ENCODE measurements at regions not wholly inside any gene's neighbourhood (a gene's known extent, or its start where the extent isn't known, plus 50 kb on each side); places are given as distances from the start of the nearest gene placed in this dataset.

DNA sequence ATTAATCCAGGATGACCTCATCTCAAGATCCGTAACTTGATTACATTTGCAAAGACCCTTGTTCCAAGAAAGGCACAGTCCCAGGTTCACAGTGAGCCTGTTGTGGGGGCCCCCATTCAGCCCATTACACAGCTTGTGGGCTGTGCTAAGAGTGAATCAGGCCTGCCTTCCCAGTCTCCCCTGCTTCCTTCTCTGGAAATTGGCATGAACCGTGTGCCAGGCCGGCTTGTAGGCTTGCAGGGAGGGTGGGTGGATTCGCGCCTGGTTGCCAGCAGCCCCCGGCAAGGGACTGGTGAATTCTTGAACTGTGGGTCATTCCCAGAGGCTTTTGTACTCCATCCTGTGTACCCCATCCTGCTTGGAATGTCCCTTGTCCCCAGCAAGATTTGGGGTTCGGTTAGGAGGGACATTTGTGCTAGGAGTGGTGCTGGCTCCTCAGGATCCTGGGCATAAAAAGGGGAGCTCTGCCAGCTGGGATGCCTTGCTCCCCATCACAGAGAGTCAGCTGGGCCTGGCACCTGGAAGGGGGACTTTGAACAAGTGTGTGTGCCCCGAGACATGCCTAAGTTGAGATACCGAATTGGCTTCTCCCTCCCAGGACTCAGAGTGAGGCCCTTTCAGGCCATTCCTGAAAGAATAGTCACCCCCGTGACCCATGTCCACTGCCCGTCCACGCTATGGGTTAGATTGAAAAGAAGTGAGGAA lies 818.2 kb downstream of the BRD1 start:
- TF ChIP-seq, protein P1, sequence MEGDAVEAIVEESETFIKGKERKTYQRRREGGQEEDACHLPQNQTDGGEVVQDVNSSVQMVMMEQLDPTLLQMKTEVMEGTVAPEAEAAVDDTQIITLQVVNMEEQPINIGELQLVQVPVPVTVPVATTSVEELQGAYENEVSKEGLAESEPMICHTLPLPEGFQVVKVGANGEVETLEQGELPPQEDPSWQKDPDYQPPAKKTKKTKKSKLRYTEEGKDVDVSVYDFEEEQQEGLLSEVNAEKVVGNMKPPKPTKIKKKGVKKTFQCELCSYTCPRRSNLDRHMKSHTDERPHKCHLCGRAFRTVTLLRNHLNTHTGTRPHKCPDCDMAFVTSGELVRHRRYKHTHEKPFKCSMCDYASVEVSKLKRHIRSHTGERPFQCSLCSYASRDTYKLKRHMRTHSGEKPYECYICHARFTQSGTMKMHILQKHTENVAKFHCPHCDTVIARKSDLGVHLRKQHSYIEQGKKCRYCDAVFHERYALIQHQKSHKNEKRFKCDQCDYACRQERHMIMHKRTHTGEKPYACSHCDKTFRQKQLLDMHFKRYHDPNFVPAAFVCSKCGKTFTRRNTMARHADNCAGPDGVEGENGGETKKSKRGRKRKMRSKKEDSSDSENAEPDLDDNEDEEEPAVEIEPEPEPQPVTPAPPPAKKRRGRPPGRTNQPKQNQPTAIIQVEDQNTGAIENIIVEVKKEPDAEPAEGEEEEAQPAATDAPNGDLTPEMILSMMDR (IDR thresholded peaks at IDR 0.05; ENCODE audit: insufficient read depth, low read length, severe bottlenecking): no peak
- H3K36me3 ChIP-seq (ENCODE audit: control insufficient read depth, insufficient read depth, low read length): no peaks in the 10 kb centered on the region
- H3K4me3 ChIP-seq (ENCODE audit: low read depth, low read length): no peak overlapping the region
- H3K27me3 ChIP-seq (ENCODE audit: control insufficient read depth, insufficient read depth, low read length): no peaks in the 10 kb centered on the region
- FAIRE-seq (no peak), DNase-seq (ENCODE audit: low read depth) (no peak)

DNA sequence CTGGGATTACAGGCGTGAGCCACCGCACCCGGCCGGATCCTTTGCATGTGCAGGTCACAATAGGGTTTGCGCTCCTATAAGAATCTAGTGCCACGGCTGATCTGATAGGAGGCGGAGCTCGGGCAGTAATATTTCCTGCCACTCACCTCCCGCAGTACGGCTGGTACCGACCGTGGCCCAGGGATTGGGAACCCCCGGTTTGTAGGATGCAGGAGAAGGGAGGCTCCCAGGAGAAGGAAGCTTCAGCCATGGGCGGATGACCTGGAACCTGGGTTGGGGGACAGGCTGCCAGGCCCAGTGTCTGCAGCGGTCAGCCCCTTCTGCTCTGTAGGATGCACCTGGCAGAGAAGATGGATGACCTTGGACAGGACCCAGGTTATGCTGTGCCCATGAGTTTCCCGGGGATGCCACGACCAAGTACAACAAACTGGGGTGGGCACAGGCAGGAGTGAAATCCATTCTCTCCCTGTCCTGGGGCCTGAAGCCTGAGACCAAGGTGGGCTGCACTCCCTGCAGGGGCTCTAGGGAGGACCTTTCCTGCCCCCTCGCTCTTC lies 818.9 kb downstream of the BRD1 start:
- H3K4me3 ChIP-seq (ENCODE audit: low read depth, low read length): no peak overlapping the region
- no peaks in the 10 kb centered on the region for H3K27me3 ChIP-seq (ENCODE audit: control insufficient read depth, insufficient read depth, low read length)
- no peak for DNase-seq (ENCODE audit: low read depth)
- FAIRE-seq: no peak
- TF ChIP-seq, protein P1 (IDR thresholded peaks at IDR 0.05; ENCODE audit: insufficient read depth, low read length, severe bottlenecking): no peak
- H3K36me3 ChIP-seq (ENCODE audit: control insufficient read depth, insufficient read depth, low read length): no peaks in the 10 kb centered on the region

DNA sequence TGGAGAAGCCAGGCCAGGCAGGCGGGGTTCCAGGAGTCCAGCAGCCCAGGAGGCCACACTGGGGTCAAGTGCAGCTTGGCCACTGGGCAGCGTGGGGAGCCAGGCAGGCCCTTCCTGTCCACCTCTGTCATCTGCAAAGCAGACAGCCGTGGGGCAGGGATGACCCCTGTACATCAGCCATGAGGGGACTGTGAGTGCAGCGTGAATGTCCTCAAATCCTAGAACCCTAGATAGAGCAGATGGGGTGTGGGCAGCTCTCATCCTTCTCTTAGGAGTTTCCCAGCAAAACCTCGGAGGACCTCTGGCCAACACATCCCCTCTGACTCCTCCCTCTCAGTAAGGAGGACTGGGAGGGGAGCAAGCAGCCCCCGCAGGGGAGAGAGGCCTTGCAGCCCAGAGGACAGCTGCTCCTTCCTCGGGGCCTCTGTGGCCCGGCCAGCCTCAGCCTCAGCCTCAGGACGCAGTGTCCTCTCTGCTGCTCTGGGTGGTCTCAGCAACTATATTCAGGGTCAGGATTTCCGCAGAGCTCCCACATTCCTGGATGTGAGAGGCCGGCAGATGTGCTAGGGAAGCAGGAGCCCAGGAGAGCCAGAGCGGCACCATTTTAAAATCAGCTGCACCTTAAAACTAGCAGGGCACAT lies 820.5 kb downstream of the BRD1 start:
- TF ChIP-seq, protein P1 (IDR thresholded peaks at IDR 0.05; ENCODE audit: insufficient read depth, low read length, severe bottlenecking): no peak
- no peaks in the 10 kb centered on the region for H3K27me3 ChIP-seq (ENCODE audit: control insufficient read depth, insufficient read depth, low read length)
- no peaks in the 10 kb centered on the region for H3K36me3 ChIP-seq (ENCODE audit: control insufficient read depth, insufficient read depth, low read length)
- FAIRE-seq (no peak), DNase-seq (ENCODE audit: low read depth) (no peak)
- no peak overlapping the region for H3K4me3 ChIP-seq (ENCODE audit: low read depth, low read length)

DNA sequence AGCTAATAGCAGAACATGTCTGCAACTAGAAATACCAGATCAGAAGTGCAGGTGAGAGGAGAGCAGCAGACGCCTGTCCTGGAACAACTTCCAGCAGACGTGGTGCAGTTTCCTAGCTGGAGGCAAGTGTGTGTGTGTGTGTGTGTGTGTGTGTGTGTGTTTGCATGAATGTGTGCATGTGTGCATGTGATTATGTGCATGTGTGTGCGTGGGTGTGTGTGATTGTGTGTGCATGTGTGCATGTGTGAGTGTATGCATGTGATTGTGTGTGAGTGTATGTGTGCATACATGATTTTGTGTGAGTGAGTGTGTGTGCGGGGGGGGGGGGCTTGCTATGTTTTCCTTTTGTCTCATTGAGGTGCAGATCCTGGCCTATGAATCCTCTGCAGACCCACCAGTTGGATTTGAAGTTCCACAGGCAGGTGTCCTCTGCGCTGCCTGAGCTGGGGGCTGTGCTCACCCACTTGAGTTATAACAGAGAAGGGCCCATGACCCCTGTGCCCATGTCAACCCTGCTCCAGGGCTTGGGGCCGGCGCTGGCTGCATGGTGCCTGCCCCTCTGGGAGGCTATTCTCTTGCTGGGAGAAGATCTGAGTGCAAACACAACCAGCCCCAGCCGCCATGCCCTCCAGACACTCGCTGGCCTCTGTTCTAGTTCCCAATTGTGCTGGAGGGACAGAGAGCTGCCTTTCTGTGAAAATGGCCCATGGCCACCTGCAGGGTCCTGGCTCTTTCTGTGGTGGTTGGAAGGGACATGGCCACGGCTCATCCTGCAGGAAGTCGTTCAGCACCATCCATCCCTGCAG lies 821.3 kb downstream of the BRD1 start:
- peak; percentile 80 for FAIRE-seq

GRCh38 chr22:49005557-49005956 lies 822.1 kb downstream of the BRD1 start:
- TF ChIP-seq, protein P1 (IDR thresholded peaks at IDR 0.05; ENCODE audit: insufficient read depth, low read length, severe bottlenecking): no peak
- DNase-seq (ENCODE audit: low read depth) (no peak), FAIRE-seq (peak; percentile 93)
- no peaks in the 10 kb centered on the region for H3K27me3 ChIP-seq (ENCODE audit: control insufficient read depth, insufficient read depth, low read length)
- H3K36me3 ChIP-seq (ENCODE audit: control insufficient read depth, insufficient read depth, low read length): no peaks in the 10 kb centered on the region
- H3K4me3 ChIP-seq (ENCODE audit: low read depth, low read length): no peak overlapping the region

More for the DNA sequence above, 821.3 kb downstream of the BRD1 start:
- no peaks in the 10 kb centered on the region for H3K27me3 ChIP-seq (ENCODE audit: control insufficient read depth, insufficient read depth, low read length)
- H3K36me3 ChIP-seq (ENCODE audit: control insufficient read depth, insufficient read depth, low read length): no peaks in the 10 kb centered on the region
- no peak overlapping the region for H3K4me3 ChIP-seq (ENCODE audit: low read depth, low read length)
- no peak for DNase-seq (ENCODE audit: low read depth)
- TF ChIP-seq, protein P1 (IDR thresholded peaks at IDR 0.05; ENCODE audit: insufficient read depth, low read length, severe bottlenecking): no peak

All from bronchial epithelial cell (primary cell).